Smooth muscle cell (in vitro differentiated cells): ENCODE measurements at regions not wholly inside any gene's neighbourhood (a gene's known extent, or its start where the extent isn't known, plus 50 kb on each side); places are given as distances from the start of the nearest gene placed in this dataset.

Source experiments
- DNase-seq: peaks from one replicate; lab custom pipeline; 2025; ENCODE audit not compliant: unreplicated experiment; lab: John Stamatoyannopoulos, UW
- H2AFZ ChIP-seq: fragments of 200-600 bp; sonication (generic); 2 replicates; pipeline ENCODE4 v1.6.0; 2016; ENCODE audit warnings: antibody characterized with exemption, low read depth, mild to moderate bottlenecking
- H3F3A ChIP-seq: fragments of 200-600 bp; sonication (generic); 2 replicates; pipeline ENCODE4 v1.6.0; 2017; ENCODE audit warnings: antibody characterized with exemption, low read depth
- H3K27ac ChIP-seq: fragments of 200-600 bp; sonication (generic); 2 replicates; pipeline ENCODE4 v1.5.1; 2016; ENCODE audit warnings: low read depth, mild to moderate bottlenecking
- H3K27me3 ChIP-seq: fragments of 200-600 bp; sonication (generic); 2 replicates; pipeline ENCODE4 v1.6.1; 2016; ENCODE audit warnings: low read depth, mild to moderate bottlenecking
- H3K36me3 ChIP-seq: fragments of 200-600 bp; sonication (generic); 2 replicates; pipeline ENCODE4 v1.5.1; 2016; ENCODE audit warnings: low read depth
- H3K4me1 ChIP-seq: fragments of 200-600 bp; sonication (generic); 2 replicates; pipeline ENCODE4 v1.5.1; 2016; ENCODE audit warnings: low read depth
- H3K4me2 ChIP-seq: fragments of 200-600 bp; sonication (generic); 2 replicates; pipeline ENCODE4 v1.6.0; 2016; ENCODE audit warnings: mild to moderate bottlenecking
- H3K4me3 ChIP-seq: fragments of 200-600 bp; sonication (generic); 2 replicates; pipeline ENCODE4 v1.5.1; 2016; ENCODE audit warnings: mild to moderate bottlenecking
- H3K79me2 ChIP-seq: fragments of 200-600 bp; sonication (generic); 2 replicates; pipeline ENCODE4 v1.6.0; 2016; ENCODE audit warnings: low read depth, mild to moderate bottlenecking
- H3K9ac ChIP-seq: fragments of 200-600 bp; sonication (generic); 2 replicates; pipeline ENCODE4 v1.6.0; 2016; ENCODE audit warnings: low read depth
- H3K9me3 ChIP-seq: fragments of 200-600 bp; sonication (generic); replicated peaks from 2 replicates; pipeline ENCODE4 v1.5.1; 2016; ENCODE audit warnings: low read depth
- H4K20me1 ChIP-seq: fragments of 200-600 bp; sonication (generic); 2 replicates; pipeline ENCODE4 v1.6.0; 2016; ENCODE audit warnings: low read depth
- CTCF ChIP-seq: fragments of 200-600 bp; sonication (generic); IDR thresholded peaks from 2 replicates; pipeline ENCODE4 v1.5.1; 2017; ENCODE audit warnings: borderline replicate concordance, mild to moderate bottlenecking, antibody characterized with exemption; ENCODE audit not compliant: insufficient read depth, poor library complexity, severe bottlenecking
- whole genome bisulfite sequencing: methylation state at CpG from one replicate; pipeline ENCODE4 v1.1.7; 2016; ENCODE audit warnings: low lambda C conversion rate; 5-methylcytosine and 5-hydroxymethylcytosine counted together

GRCh38 chr13:24108615-24108965 lies 51.9 kb upstream of the SPATA13 start:
- WGBS, result 87% methylated on average over 7 of the region's 7 CpGs
- no peak overlapping the region for H3K4me2 ChIP-seq
- no peak overlapping the region for H2AFZ ChIP-seq

GRCh38 chr13:24110011-24110410 lies 50.5 kb upstream of the SPATA13 start:
- Histone ChIP-seq H3K4me3 (no peak overlapping the region), H3K27me3 (no peaks in the 10 kb centered on the region), H3K9ac (no peak overlapping the region), H4K20me1 (no peaks in the 10 kb centered on the region), H2AFZ (no peak overlapping the region), H3K27ac (no peak overlapping the region), H3K9me3 (no peaks in the 10 kb centered on the region), H3F3A (peaks cover 3% of the 10 kb centered on the region), H3K4me2 (no peak overlapping the region), H3K36me3 (no peaks in the 10 kb centered on the region), H3K4me1 (peaks cover 3% of the 10 kb centered on the region), H3K79me2 (no peaks in the 10 kb centered on the region)
- 89% methylated on average over 4 of the region's 4 CpGs for WGBS
- no peak for DNase-seq
- TF ChIP-seq CTCF, result no peak

More at GRCh38 chr13:24108615-24108965, 51.9 kb upstream of the SPATA13 start:
- Histone ChIP-seq H3K4me3 (no peak overlapping the region), H3F3A (peaks cover 3% of the 10 kb centered on the region), H3K27ac (no peak overlapping the region), H4K20me1 (no peaks in the 10 kb centered on the region), H3K79me2 (no peaks in the 10 kb centered on the region), H3K27me3 (no peaks in the 10 kb centered on the region), H3K36me3 (no peaks in the 10 kb centered on the region), H3K9ac (no peak overlapping the region), H3K4me1 (peaks cover 7% of the 10 kb centered on the region), H3K9me3 (no peaks in the 10 kb centered on the region)
- DNase-seq, result no peak
- no peak for TF ChIP-seq CTCF
